Erythroblast (primary cell): ENCODE measurements at regions not wholly inside any gene's neighbourhood (a gene's known extent, or its start where the extent isn't known, plus 50 kb on each side); places are given as distances from the start of the nearest gene placed in this dataset.

Source experiments
- GATA1 ChIP-seq: IDR thresholded peaks from 2 replicates; pipeline ENCODE4 v1.6.1; 2011; ENCODE audit warnings: low read depth, mild to moderate bottlenecking, control low read depth, low read length, moderate library complexity
- POLR2A ChIP-seq: IDR thresholded peaks from 2 replicates; pipeline ENCODE4 v1.6.1; 2011; ENCODE audit warnings: mild to moderate bottlenecking, low read length

GRCh38 chr11:111106641-111107040, 138.9 kb upstream of the POU2AF2 start:
- TF ChIP-seq POLR2A (no peak), GATA1 (no peak)
